Stimulated activated CD4-positive, alpha-beta T cell treated with anti-CD3 and anti-CD28 coated beads, Interleukin-12 subunit alpha, Interleukin-12 subunit beta, amount 100 ng/mL, for 4 hours (primary cell): ENCODE measurements at regions not wholly inside any gene's neighbourhood (a gene's known extent, or its start where the extent isn't known, plus 50 kb on each side); places are given as distances from the start of the nearest gene placed in this dataset.
"Not testable (repeated sequence)": the region's sequence is repeated elsewhere in the genome, so short reads cannot be mapped to it uniquely, and the experiment has no call there.

ENCODE experiments used
- DNase-seq: peaks from one replicate; pipeline ENCODE4 v3.0.0-alpha.2; 2020

DNA sequence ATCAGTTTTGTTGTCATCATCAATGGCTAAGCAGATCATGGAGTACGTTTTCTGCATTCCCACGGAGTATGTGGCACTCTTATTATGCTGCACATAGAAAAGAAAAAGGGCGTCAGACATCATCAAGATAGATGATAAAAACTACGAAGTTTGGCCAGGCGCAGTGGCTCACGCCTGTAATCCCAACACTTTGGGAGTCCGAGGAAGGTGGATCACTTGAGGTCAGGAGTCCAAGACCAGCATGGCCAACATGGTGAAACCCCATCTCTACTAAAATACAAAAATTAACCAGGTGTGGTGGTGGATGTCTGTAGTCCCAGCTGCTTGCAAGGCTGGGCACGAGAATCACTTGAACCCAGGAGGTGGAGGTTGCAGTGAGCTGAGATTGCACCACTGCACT lies 312.8 kb downstream of the GOLGA6L6 start:
- DNase-seq: not testable (repeated sequence)

DNA sequence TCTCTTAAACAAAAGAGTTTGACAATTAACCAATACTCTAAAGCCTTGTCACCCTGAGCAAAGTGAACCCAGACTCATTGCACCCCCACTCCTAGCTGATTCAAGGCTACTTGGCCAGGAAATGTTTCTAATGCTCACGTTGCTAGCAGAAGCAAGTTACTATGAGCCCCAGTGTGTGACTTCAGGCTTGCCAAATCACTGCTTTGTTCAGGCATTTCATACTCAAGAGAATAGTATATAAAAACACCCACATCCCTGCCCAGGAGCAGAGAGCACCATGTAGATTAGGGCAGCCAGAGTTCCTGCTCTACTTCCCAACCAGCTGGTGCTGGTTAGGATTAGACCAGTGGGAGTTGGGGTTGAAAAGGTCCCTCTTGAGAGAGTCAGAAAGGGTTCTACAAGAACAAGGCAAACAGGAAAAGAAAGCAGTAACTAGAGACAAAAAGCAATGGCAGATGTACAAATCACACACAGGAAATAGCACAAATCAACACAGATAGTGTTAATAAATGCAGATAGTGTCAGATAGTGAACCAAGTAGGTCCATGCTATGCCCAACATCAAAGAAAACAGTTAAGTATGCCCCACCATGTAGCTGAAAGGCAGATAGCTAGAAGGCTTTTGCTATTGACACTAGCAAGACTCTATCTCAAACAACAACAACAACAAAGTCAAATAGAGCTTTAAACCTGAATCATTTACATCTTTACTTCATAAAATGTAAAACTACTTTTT lies 314.3 kb downstream of the GOLGA6L6 start:
- DNase-seq: not testable (repeated sequence)

DNA sequence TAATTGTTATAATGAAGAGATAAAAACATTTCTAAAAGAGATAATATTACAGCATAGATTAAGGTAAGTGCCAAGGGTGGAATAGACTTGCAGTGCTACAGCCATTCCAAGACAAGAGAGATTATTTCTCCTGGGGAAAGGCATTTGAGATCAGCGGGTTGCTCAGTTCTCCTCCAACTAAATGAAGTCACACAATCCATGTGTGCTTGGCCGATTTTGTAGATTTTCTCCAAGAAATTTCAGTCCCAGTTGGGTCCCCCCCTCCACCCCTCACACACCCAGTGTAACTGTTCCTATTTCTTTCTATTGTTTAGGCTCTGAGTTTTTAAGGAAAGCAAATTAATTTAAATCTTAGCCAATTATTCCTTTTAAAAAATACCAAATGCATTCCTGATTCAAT lies 315.1 kb downstream of the GOLGA6L6 start:
- not testable (repeated sequence) for DNase-seq

DNA sequence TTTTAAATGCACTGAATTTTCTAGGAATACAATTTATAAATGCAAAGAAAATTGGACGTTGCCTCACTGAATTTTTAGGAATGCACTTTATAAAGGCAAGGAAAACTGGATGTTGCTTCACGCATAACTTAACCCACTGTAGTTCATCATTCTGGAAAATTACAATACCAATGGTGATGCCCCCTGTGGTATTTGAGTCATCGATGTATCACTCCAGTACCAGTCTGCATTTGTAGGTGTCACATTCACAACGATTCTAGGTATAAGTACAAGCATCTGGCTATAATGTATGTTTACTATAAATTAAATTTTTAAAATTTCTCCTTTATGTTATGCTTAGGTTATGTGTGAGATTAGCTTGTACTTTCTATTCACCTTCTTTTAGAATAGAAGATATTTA lies 320.5 kb downstream of the GOLGA6L6 start:
- DNase-seq: not testable (repeated sequence)

DNA sequence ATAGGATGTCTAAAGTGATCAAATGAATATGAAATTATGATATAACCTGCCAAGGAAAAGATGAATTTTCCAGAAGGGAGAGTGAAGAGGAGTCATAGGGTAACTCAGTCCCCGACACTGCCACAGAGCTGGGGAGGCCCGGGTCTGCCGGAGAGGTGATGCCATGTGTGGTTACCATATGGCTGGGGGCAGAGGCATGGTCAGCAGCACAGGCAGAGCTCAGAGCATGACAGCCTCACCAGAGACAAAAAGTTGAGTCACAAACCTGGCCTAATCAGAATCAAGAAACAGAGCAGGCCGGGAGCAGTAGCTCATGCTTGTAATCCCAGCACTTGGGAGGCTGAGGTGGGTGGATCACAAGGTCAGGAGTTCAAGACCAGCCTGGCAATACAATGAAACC lies 322.4 kb downstream of the GOLGA6L6 start:
- not testable (repeated sequence) for DNase-seq

DNA sequence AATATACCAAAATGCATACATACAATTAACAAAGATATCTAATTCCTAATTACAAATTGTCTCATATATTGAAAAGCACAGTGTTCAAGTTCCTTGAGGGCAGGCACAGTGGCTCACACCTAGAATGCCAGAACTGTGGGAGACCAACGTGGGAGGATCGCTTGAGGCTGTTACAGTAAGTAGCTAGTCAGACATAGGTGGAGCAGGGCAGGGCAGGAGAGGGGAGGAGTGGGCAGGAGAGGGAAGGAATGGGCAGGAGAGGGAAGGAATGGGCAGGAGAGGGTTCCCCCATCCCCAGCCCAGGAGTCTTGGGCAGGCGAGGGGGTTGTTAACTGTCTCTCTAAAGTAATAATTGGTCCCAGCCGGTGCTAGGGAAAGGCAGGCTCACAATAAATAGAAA lies 325.9 kb downstream of the GOLGA6L6 start:
- not testable (repeated sequence) for DNase-seq

DNA sequence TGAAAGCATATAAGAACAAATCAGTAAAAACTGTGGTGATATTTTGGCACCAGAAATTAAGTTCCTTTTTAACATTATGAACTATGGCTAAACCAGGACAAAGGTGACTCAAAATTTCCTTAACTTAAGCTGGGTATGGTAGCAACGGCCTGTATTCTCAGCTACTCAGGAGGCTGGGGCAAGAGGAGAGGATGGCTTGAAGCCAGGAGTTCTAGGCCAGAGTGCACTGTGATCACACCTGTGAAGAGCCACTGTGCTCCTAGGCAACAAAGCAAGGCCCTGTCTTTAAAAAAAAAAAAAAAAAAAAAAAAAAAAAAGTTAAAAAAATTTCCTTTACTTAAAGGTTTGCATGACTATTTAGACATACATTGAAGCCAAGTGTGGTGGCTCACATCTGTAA lies 327.5 kb downstream of the GOLGA6L6 start:
- not testable (repeated sequence) for DNase-seq

DNA sequence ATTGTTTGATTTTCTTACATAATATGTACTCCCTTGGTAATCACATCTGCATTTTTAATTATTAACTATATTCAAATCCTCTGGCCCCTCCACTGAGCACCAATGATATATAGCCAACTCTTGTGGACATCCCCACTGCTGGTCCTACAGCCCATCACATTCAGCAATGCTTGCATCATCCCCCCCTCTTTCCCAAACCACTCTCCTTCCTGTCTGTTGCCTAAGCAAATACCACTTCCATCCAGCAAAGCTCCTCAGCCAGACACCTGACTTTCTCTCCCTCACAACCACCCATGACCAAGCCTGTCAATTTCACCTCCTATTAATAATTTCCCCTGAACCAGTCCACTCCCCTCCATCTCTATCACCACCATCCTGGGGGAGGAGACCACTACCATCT lies 330.1 kb downstream of the GOLGA6L6 start:
- DNase-seq: not testable (repeated sequence)

DNA sequence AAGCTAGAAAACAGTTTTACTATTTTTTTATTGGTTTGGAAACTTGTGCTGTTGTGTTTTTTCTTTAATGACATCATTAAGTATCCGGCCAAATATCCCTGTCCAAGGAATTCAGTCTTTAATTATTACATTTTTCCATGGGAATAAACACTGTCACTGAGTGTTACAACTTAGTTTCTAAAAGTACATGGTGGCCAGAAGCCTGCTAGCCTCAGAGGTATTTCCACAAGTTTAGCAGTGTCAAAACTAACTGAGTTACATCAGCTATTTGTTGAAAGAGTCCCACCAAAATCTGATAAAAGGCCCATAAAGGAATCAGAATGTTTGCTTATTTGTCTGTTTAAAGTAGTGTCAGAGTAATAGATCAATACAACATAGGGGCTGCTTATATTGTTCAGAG lies 331.6 kb downstream of the GOLGA6L6 start:
- DNase-seq: not testable (repeated sequence)

DNA sequence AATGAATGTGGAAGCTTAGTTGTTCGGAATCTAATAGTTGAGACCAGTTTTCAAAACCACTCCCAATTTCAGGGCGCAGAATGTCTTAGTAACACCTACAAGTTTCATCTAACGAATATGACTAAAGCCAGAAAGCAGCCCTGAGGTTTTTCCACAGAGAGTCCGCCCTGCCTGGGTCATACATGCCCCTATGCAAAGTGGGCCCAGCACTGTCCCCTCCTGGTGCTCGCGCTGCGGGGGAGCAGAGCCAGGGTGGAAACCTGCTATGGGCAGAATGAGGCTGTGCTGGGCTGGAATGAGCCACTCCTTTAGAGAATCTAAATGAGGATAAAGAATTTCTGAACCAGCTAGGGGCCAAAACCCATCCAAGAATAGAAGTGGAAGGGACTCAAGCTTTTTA lies 334.0 kb downstream of the GOLGA6L6 start:
- DNase-seq: not testable (repeated sequence)

DNA sequence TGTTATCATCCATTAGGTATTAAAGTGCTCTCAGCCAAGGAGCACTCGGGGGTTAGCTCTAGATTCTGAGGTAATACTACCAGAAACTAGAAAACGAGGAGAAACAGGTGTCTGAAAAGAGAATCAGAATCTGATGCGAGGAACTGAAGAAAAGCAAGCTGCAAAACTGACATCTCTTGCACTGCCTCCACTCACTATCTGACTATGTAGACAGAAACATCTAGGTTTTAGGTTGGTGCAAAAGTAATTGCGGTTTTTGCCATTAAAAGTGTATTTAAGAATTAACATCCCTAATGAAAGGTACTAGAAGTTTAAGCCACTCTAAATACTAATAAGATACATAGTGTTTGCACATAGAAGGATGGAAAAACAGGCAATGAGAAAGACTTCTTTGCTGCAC lies 334.4 kb downstream of the GOLGA6L6 start:
- DNase-seq: not testable (repeated sequence)

DNA sequence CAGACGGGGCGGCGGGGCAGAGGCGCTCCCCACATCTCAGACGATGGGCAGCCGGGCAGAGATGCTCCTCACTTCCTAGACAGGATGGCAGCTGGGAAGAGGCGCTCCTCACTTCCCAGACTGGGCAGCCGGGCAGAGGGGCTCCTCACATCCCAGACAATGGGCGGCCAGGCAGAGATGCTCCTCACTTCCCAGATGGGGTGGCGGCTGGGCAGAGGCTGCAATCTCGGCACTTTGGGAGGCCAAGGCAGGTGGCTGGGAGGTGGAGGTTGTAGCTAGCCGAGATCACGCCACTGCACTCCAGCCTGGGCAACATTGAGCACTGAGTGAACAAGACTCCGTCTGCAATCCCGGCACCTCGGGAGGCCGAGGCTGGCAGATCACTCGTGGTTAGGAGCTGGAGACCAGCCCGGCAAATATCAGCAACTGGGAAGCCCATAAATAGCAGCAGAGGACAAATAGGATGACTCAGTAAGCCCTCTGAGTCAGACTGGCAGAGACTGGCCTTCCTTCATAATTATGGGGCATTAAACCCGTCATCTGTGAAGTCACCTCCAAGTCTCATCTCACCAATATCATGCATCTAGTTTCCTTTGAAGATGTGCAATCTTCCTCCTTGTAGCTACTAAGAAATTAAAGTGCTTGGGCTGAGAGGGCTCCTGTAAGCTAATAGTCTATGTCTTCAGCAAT lies 337.3 kb downstream of the GOLGA6L6 start:
- DNase-seq: not testable (repeated sequence)

DNA sequence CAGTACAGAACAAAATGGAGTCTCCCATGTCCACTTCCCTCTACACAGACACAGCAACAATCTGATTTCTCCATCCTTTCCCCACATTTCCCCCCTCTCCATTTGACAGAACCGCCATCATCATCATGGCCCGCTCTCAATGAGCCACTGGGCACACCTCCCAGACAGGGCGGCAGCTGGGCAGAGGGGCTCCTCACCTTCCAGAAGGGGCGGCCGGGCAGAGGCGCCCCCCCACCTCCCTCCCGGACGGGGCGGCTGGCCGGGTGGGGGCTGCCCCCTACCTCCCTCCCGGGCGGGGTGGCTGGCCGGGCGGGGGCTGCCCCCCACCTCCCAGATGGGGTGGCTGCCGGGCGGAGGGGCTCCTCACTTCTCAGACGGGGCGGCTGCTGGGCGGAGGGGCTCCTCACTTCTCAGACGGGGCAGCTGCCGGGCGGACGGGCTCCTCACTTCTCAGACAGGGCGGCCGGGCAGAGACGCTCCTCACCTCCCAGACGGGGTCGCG lies 337.9 kb downstream of the GOLGA6L6 start:
- not testable (repeated sequence) for DNase-seq

DNA sequence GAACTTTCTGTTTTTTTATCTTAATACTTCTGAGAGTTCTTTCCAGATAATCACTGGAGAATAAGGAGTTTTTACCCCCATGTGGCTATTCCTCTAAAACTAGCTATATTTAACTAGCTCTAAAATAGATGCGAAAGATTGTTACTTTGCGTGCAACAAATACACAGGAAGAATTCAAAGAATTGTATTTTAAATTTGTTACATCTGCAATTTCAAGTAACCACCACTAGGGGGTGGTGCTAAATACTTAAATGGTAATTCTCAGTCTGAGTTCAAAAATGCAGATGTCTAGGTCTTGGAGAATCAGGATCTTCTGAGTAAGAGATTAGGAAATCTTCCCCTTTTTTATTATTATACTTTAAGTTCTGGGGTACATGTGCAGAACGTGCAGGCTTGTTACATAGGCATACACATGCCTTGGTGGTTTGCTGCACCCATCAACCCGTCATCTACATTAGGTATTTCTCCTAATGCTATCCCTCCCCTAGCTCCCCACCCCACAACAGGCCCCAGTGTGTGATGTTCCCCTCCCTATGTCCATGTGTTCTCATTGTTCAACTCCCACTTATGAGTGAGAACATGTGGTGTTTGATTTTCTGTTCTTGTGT lies 346.9 kb downstream of the GOLGA6L6 start:
- not testable (repeated sequence) for DNase-seq

DNA sequence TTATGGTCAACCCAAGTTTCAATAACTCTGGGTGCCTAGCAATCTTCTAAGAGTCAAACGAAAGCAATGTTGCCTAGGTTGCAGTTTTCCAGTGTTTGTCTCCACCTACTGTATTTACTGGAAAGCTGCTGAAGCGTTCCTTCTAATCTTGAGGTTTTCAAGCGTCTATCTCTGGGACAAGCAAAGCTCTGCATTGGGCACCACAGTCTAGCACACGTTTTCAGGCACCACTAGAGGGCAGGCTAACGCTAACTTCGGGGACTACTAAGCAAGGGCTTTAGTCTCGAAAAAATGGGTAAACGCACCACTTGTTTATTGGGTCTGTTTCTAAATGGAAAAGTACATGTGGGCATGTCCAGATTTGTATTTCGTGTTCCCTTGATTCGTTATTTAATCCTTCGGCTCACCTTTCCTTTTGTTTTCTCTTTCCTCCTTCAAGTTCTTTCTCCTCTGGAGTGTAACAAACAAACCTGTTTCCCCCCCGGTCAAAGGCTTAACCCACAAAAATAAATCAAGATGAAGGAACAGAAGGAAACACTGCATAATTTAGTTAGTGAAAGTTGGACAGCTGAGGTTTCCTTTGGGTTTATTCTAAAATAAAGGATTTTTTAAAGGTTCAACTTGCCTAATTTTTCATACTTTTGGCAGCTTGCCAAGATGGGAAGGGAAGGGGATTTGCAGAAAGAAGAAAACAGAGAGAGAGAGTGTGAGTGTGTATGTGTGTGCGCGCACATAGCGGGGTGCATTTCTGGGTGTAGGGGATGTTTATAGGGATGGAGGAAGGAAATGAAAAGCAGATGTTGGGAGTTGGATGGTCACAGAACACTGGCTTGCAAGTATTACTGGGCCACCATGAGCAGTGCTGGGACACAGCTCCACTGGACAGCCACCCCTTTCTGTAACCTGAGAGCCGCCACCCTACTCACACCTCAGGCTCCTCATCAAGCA lies 348.3 kb downstream of the GOLGA6L6 start:
- peak; percentile 44 for DNase-seq

DNA sequence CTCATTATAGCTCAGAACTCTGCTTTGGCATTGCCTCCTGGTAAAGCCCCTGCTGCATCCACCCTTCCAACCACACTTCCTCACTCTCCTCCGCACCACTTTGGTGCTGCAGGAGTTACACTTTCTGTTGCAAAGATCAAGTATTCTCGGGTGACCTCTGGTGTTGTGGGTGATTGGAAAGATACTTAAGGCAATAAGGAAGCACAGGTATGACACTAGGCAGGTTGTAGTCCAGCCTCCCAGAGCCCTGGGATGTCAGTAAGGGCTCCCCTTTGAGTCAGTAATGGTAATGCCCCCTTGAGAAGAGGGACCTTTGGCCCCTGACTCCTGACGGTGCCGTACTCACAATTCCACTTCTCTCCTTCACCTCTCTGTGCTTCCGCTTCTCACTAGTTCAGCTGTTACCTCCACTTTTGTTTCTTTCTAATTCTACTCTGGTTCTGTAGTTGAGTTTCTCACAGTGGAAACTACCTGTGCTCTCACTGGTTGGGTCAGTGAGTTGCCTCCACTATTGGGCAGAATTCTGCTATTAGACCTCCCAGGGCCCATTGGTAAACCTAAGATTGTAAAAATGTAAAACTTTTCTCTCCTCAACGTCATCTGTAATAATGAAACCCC lies 350.0 kb downstream of the GOLGA6L6 start:
- DNase-seq: not testable (repeated sequence)

DNA sequence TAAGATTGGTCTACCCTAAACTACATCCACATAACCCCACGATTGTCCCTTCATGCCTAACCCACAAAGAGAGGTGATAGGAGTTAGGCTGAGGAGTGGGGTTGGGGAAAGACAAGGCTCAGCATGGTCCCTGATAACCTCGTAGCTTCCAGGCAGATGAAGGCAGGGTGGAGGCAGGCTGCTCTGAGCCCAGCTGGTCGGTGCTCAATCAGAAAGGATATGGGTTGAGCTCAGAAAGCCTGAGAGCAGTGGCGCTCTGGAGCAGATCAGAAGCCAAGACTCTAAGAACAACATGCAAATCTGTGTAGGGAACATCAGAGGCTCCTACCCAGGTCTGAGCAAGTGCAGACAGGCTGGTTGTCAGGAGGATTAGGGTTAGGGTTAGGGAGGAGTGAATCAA lies 353.0 kb downstream of the GOLGA6L6 start:
- DNase-seq: not testable (repeated sequence)

DNA sequence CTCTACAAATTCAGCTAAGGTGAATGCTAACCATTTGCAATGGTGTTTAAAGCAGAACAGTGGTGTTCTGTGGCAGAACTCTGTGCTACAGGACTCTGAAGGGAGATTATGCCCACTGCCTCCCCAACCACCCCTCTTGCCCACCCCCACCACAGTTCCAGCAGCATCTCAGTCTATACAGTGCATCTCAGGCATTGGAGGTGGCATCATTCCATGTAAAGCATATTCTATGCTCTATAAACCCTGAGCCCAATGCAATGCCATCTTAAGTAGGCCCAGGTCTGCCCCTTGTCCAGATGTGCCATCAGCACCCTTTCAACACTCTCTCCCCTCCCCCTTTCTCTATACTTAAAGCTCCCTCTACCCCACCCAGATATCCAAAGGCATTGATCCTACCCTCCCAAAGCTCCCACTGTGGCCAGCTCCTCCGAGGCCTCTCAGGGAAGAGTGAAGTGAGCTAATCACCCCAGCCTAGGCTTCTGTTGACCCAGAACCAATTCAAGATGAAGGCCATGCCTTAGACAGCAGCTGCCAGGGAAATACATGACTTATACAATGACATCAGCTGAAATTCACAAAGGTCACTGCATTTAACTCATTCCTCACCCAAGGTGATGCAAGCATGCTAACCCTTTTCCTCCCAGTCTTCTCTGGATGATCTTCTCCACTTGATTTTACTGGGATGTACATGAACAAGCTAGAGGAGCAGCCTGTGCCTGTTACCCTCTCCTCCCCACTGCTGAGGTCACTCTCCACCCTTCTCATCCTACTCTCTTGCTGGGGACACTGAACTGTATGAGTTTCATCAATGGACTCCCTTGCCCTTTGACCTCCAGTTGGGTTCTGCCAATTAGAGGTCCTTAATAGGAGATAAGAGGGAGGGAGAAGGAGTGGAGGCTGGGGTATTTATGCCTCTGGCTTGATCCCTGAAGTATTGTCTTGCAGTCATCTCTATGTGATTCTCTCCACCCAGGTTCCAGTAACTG lies 353.9 kb downstream of the GOLGA6L6 start:
- DNase-seq: not testable (repeated sequence)

DNA sequence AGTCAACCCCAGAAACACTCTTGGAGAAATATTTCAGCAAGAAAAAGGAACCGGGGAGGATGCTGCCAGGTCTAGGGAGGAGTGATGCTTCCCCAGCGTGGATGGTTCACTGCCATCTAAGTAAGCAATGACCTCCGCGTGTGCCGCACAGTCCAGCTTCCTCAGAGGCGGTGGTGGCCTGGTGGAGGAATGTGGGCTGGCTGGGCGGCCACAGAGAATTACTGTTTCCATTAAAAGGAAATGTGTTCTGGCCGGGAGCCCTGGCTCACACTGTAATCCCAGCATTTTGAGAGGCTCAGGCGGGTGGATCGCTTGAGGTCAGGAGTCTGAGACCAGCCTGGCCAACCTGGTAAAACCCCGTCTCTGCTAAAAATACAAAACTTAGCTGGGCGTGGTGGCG lies 356.7 kb downstream of the GOLGA6L6 start:
- DNase-seq: not testable (repeated sequence)

DNA sequence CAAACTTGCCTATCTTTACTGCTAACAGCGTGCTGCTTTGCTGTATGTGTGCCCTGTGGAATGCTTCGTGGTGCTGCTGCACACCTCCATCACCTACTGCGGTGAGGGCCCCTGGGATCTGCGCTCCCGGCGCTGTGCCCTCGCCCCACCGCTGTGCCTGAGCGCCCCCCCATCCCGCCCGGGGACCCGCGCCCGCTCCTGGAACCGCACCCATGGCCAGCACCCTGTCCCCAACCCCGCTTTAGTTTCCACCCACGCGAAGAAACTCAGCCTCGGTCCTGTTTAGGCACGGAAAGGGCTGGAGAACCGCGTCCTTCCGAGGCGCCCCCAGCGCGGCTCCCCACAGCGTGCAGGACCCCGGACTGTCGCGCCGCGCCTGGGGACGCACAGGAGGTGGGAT lies 373.4 kb downstream of the GOLGA6L6 start:
- DNase-seq: not testable (repeated sequence)

DNA sequence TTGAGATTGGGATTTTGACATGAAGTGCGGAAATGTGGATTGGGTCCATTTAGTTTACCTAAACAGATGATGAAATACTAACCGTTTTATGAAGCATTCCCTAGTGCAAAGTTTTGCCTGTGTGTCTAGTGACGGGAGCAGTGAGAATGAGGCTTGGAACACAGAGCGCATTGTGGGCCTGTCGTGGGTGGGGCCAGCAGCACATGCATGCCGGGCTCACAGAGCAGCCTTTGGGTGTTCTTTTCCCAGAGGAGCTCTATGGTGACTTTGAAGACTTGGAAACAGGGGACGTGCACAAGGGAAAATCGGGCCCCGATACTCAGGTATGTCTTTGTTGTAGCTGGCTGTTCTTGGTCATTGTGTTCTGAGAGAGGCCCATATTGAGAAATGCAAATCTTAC lies 388.1 kb downstream of the GOLGA6L6 start:
- DNase-seq: not testable (repeated sequence)
